H1 (cell line): ENCODE measurements at regions not wholly inside any gene's neighbourhood (a gene's known extent, or its start where the extent isn't known, plus 50 kb on each side); places are given as distances from the start of the nearest gene placed in this dataset.

Source experiments
- EP300 ChIP-seq, 2 experiments: IDR thresholded peaks; 1 replicate in 1 of 2; 2 replicates in 1 of 2; pipeline ENCODE4 v1.6.1; 2011 to 2012; ENCODE audit warnings: low read depth in 2 of 2, low read length in 2 of 2, mild to moderate bottlenecking in 2 of 2, borderline replicate concordance in 1 of 2, inconsistent platforms in 1 of 2, moderate library complexity in 1 of 2
- EZH2 ChIP-seq: fragments of 200-600 bp; sonication (generic); IDR thresholded peaks from 2 replicates; pipeline ENCODE4 v1.7.1; 2012; ENCODE audit warnings: low read depth, mild to moderate bottlenecking, moderate library complexity, low read length, inconsistent platforms; ENCODE audit not compliant: severe bottlenecking
- POLR2A ChIP-seq, 2 experiments: IDR thresholded peaks; 1 replicate in 1 of 2; 2 replicates in 1 of 2; pipeline ENCODE4 v1.6.1; 2011; ENCODE audit warnings: low read depth in 2 of 2, low read length in 2 of 2, mild to moderate bottlenecking in 2 of 2; ENCODE audit errors: control extremely low read depth in 1 of 2
- SP2 ChIP-seq: IDR thresholded peaks from 2 replicates; pipeline ENCODE4 v1.6.1; 2012; ENCODE audit warnings: mild to moderate bottlenecking, low read length, inconsistent platforms
- SP4 ChIP-seq: IDR thresholded peaks from 2 replicates; pipeline ENCODE4 v1.6.1; 2012; ENCODE audit warnings: low read length, inconsistent platforms
- YY1 ChIP-seq: IDR thresholded peaks from 2 replicates; pipeline ENCODE4 v1.6.1; 2011; ENCODE audit warnings: low read depth, mild to moderate bottlenecking, low read length
- TF ChIP-seq, protein P1 (sequence below): fragments of 300-600 bp; sonication (generic); IDR thresholded peaks from 2 replicates; pipeline ENCODE4 v1.7.1; 2012; ENCODE audit warnings: low read length, moderate library complexity, mild to moderate bottlenecking, inconsistent platforms; ENCODE audit not compliant: insufficient replicate concordance

DNA sequence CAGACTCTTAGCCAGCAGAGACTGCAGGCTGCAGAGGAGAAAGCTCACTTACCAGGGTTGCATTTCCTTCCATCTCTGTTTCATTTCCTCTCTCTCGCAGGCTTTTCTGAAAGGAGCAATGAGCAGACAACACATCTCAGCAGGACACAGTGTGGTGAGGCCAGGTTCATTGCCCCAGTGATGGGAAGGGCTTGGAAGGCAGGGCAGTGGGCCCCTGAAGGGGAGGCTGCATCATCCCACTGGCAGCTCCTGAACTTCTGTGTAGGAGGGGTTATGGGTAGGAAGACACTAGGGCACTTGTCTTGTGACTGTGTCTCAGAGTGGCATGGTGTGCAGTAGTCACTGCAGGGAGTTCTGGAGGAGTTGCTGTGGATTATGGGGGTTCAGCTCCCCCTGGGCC lies 246.8 kb downstream of the QKI start (continued):
- TF ChIP-seq, protein P1, sequence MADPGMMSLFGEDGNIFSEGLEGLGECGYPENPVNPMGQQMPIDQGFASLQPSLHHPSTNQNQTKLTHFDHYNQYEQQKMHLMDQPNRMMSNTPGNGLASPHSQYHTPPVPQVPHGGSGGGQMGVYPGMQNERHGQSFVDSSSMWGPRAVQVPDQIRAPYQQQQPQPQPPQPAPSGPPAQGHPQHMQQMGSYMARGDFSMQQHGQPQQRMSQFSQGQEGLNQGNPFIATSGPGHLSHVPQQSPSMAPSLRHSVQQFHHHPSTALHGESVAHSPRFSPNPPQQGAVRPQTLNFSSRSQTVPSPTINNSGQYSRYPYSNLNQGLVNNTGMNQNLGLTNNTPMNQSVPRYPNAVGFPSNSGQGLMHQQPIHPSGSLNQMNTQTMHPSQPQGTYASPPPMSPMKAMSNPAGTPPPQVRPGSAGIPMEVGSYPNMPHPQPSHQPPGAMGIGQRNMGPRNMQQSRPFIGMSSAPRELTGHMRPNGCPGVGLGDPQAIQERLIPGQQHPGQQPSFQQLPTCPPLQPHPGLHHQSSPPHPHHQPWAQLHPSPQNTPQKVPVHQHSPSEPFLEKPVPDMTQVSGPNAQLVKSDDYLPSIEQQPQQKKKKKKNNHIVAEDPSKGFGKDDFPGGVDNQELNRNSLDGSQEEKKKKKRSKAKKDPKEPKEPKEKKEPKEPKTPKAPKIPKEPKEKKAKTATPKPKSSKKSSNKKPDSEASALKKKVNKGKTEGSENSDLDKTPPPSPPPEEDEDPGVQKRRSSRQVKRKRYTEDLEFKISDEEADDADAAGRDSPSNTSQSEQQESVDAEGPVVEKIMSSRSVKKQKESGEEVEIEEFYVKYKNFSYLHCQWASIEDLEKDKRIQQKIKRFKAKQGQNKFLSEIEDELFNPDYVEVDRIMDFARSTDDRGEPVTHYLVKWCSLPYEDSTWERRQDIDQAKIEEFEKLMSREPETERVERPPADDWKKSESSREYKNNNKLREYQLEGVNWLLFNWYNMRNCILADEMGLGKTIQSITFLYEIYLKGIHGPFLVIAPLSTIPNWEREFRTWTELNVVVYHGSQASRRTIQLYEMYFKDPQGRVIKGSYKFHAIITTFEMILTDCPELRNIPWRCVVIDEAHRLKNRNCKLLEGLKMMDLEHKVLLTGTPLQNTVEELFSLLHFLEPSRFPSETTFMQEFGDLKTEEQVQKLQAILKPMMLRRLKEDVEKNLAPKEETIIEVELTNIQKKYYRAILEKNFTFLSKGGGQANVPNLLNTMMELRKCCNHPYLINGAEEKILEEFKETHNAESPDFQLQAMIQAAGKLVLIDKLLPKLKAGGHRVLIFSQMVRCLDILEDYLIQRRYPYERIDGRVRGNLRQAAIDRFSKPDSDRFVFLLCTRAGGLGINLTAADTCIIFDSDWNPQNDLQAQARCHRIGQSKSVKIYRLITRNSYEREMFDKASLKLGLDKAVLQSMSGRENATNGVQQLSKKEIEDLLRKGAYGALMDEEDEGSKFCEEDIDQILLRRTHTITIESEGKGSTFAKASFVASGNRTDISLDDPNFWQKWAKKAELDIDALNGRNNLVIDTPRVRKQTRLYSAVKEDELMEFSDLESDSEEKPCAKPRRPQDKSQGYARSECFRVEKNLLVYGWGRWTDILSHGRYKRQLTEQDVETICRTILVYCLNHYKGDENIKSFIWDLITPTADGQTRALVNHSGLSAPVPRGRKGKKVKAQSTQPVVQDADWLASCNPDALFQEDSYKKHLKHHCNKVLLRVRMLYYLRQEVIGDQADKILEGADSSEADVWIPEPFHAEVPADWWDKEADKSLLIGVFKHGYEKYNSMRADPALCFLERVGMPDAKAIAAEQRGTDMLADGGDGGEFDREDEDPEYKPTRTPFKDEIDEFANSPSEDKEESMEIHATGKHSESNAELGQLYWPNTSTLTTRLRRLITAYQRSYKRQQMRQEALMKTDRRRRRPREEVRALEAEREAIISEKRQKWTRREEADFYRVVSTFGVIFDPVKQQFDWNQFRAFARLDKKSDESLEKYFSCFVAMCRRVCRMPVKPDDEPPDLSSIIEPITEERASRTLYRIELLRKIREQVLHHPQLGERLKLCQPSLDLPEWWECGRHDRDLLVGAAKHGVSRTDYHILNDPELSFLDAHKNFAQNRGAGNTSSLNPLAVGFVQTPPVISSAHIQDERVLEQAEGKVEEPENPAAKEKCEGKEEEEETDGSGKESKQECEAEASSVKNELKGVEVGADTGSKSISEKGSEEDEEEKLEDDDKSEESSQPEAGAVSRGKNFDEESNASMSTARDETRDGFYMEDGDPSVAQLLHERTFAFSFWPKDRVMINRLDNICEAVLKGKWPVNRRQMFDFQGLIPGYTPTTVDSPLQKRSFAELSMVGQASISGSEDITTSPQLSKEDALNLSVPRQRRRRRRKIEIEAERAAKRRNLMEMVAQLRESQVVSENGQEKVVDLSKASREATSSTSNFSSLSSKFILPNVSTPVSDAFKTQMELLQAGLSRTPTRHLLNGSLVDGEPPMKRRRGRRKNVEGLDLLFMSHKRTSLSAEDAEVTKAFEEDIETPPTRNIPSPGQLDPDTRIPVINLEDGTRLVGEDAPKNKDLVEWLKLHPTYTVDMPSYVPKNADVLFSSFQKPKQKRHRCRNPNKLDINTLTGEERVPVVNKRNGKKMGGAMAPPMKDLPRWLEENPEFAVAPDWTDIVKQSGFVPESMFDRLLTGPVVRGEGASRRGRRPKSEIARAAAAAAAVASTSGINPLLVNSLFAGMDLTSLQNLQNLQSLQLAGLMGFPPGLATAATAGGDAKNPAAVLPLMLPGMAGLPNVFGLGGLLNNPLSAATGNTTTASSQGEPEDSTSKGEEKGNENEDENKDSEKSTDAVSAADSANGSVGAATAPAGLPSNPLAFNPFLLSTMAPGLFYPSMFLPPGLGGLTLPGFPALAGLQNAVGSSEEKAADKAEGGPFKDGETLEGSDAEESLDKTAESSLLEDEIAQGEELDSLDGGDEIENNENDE = no peak
- no peak for TF ChIP-seq SP4
- no peak for TF ChIP-seq POLR2A (IDR thresholded peaks at IDR 0.05; ENCODE audit: control extremely low read depth in 1 of 2, low read depth in 2 of 2, low read length in 2 of 2)
- no peak for TF ChIP-seq SP2
- TF ChIP-seq YY1 = no peak
- no peak for TF ChIP-seq EP300 (IDR thresholded peaks at IDR 0.05; ENCODE audit: borderline replicate concordance in 1 of 2, low read depth in 2 of 2, low read length in 2 of 2)
- no peak for TF ChIP-seq EZH2
- TF ChIP-seq, all 59 proteins: peak for 0
